ENCODE measurements at regions not wholly inside any gene's neighbourhood (a gene's known extent, or its start where the extent isn't known, plus 50 kb on each side); places are given as distances from the start of the nearest gene placed in this dataset.
"Not testable (repeated sequence)": the region's sequence is repeated elsewhere in the genome, so short reads cannot be mapped to it uniquely, and the experiment has no call there.

GRCh38 chr15:67947254-67948039 lies 106.7 kb upstream of the PIAS1 start:
- intact Hi-C loops (cut with DNase I; ENCODE audit: low total_unique reads) = no loop called here
- H3K27ac ChIP-seq = no peak overlapping the region
- H3K4me1 ChIP-seq = no peaks in the 10 kb centered on the region
- TF ChIP-seq POLR2AphosphoS5 (IDR thresholded peaks at IDR 0.05) (no peak), POLR2A (IDR thresholded peaks at IDR 0.05) (no peak), CTCF (IDR thresholded peaks at IDR 0.05) (no peak)
- no peaks in the 10 kb centered on the region for H3K9me3 ChIP-seq
- no peaks in the 10 kb centered on the region for H3K27me3 ChIP-seq
- no peaks in the 10 kb centered on the region for H3K36me3 ChIP-seq
- no peak for DNase-seq (ENCODE audit: low spot score in 2 of 2)
- no peak overlapping the region for H3K4me3 ChIP-seq

GRCh38 chr15:67948215-67948614 lies 105.9 kb upstream of the PIAS1 start:
- TF ChIP-seq POLR2AphosphoS5 (IDR thresholded peaks at IDR 0.05) = no peak
- TF ChIP-seq POLR2A (IDR thresholded peaks at IDR 0.05) = no peak
- TF ChIP-seq CTCF (IDR thresholded peaks at IDR 0.05) = no peak
- no peaks in the 10 kb centered on the region for H3K27me3 ChIP-seq
- no peak overlapping the region for H3K27ac ChIP-seq
- intact Hi-C loops (cut with DNase I; ENCODE audit: low total_unique reads) = no loop called here
- H3K9me3 ChIP-seq = no peaks in the 10 kb centered on the region
- H3K4me3 ChIP-seq = no peak overlapping the region
- no peak for DNase-seq (ENCODE audit: low spot score in 2 of 2)
- H3K4me1 ChIP-seq = no peaks in the 10 kb centered on the region
- H3K36me3 ChIP-seq = no peaks in the 10 kb centered on the region

- H3K36me3 ChIP-seq; intact Hi-C loops (cut with DNase I; ENCODE audit: low total_unique reads); H3K4me3 ChIP-seq; H3K27ac ChIP-seq; H3K4me1 ChIP-seq; H3K27me3 ChIP-seq; DNase-seq (ENCODE audit: low spot score in 2 of 2); H3K9me3 ChIP-seq: not testable (repeated sequence)
Observed at GRCh38 chr15:67951187-67951586, 102.9 kb upstream of the PIAS1 start.

GRCh38 chr15:67953299-67953698 lies 100.8 kb upstream of the PIAS1 start:
- Histone ChIP-seq H3K4me3 (no peak overlapping the region), H3K27ac (no peak overlapping the region), H3K27me3 (no peaks in the 10 kb centered on the region), H3K36me3 (no peaks in the 10 kb centered on the region), H3K4me1 (no peaks in the 10 kb centered on the region), H3K9me3 (no peaks in the 10 kb centered on the region)
- DNase-seq (ENCODE audit: low spot score in 2 of 2) = no peak
- TF ChIP-seq POLR2A (IDR thresholded peaks at IDR 0.05) = no peak
- TF ChIP-seq CTCF (IDR thresholded peaks at IDR 0.05) = no peak
- TF ChIP-seq POLR2AphosphoS5 (IDR thresholded peaks at IDR 0.05) = no peak
- intact Hi-C loops (cut with DNase I; ENCODE audit: low total_unique reads) = no loop called here

- Histone ChIP-seq H3K27ac (no peak overlapping the region), H3K4me1 (no peaks in the 10 kb centered on the region), H3K36me3 (no peaks in the 10 kb centered on the region), H3K9me3 (no peaks in the 10 kb centered on the region), H3K27me3 (no peaks in the 10 kb centered on the region), H3K4me3 (no peak overlapping the region)
- no peak for TF ChIP-seq POLR2A (IDR thresholded peaks at IDR 0.05)
- TF ChIP-seq CTCF (IDR thresholded peaks at IDR 0.05) = no peak
- no peak for TF ChIP-seq POLR2AphosphoS5 (IDR thresholded peaks at IDR 0.05)
- intact Hi-C loops (cut with DNase I; ENCODE audit: low total_unique reads) = no loop called here
- DNase-seq (ENCODE audit: low spot score in 2 of 2) = no peak
Observed at GRCh38 chr15:67955252-67955651, 98.9 kb upstream of the PIAS1 start.

Data from breast epithelium (tissue), 4 donors.